Gastroesophageal sphincter (tissue), 4 donors: ENCODE measurements at regions not wholly inside any gene's neighbourhood (a gene's known extent, or its start where the extent isn't known, plus 50 kb on each side); places are given as distances from the start of the nearest gene placed in this dataset.

Experiments used
- ATAC-seq: fragments of 150-250 bp; one replicate; pipeline ENCODE4 v1.9.1; 2016; ENCODE audit warnings: mild to moderate bottlenecking, moderate library complexity
- H3K27ac ChIP-seq, 4 donors: fragments of 200-600 bp; sonication (generic) in 3 of 4; 1 replicate in 3 of 4; 2 replicates in 1 of 4; pipeline ENCODE4 v1.5.1; 2016 to 2019
- H3K27me3 ChIP-seq: fragments of 200-600 bp; sonication (generic); one replicate; pipeline ENCODE4 v1.5.1; 2019
- H3K36me3 ChIP-seq, 2 donors: fragments of 200-600 bp; sonication (generic); one replicate each; pipeline ENCODE4 v1.5.1; 2019; ENCODE audit warnings: control low read depth in 1 of 2
- H3K4me1 ChIP-seq, 3 donors: fragments of 200-600 bp; sonication (generic); 1 replicate in 2 of 3; 2 replicates in 1 of 3; pipeline ENCODE4 v1.5.1; 2016 to 2019; ENCODE audit warnings: control low read depth in 2 of 3
- H3K4me3 ChIP-seq, 2 donors: fragments of 200-600 bp; sonication (generic); one replicate each; pipeline ENCODE4 v1.5.1; 2019; ENCODE audit warnings: mild to moderate bottlenecking in 1 of 2, moderate library complexity in 1 of 2
- H3K9me3 ChIP-seq, 3 donors: fragments of 200-600 bp; sonication (generic); one replicate each; pipeline ENCODE4 v1.5.1; 2017 to 2019; ENCODE audit warnings: control low read depth in 2 of 3
- CTCF ChIP-seq, 4 experiments: fragments of 200-600 bp in 2 of 4; fragments of 450-650 bp in 2 of 4; sonication (generic) in 1 of 4; IDR thresholded peaks; one replicate each; pipeline ENCODE4 v1.5.1; 2017 to 2019; ENCODE audit warnings: antibody characterized with exemption in 4 of 4, mild to moderate bottlenecking in 2 of 4, moderate library complexity in 2 of 4
- EP300 ChIP-seq: sonication (generic); formaldehyde crosslinking; IDR thresholded peaks from one replicate; pipeline ENCODE4 v1.6.1; 2017; ENCODE audit warnings: antibody characterized with exemption, mild to moderate bottlenecking
- POLR2A ChIP-seq, 2 donors: fragments of 450-650 bp; IDR thresholded peaks; one replicate each; pipeline ENCODE4 v1.6.1; 2017; ENCODE audit warnings: antibody characterized with exemption in 2 of 2, mild to moderate bottlenecking in 2 of 2, moderate library complexity in 1 of 2
- POLR2AphosphoS5 ChIP-seq: sonication (generic); formaldehyde crosslinking; IDR thresholded peaks from one replicate; pipeline ENCODE4 v1.6.1; 2017; ENCODE audit warnings: antibody characterized with exemption
- WGBS, 2 donors: methylation state at CpG; one replicate each; pipeline ENCODE4 v1.1.5; 2018; ENCODE audit warnings: low coverage in 1 of 2; 5-methylcytosine and 5-hydroxymethylcytosine counted together

GRCh38 chr10:3976718-3977117 lies 191.7 kb upstream of the KLF6 start:
- no peaks in the 10 kb centered on the region for H3K36me3 ChIP-seq
- H3K4me1 ChIP-seq: no peaks in the 10 kb centered on the region
- H3K9me3 ChIP-seq: no peaks in the 10 kb centered on the region
- no peak for ATAC-seq
- TF ChIP-seq POLR2AphosphoS5: no peak
- TF ChIP-seq CTCF (IDR thresholded peaks at IDR 0.05): no peak
- TF ChIP-seq EP300: no peak
- no peak for TF ChIP-seq POLR2A (IDR thresholded peaks at IDR 0.05)
- 86 to 100% methylated on average over 1 of the region's 1 CpG for whole genome bisulfite sequencing, 2 donors
- no peaks in the 10 kb centered on the region for H3K27me3 ChIP-seq
- H3K4me3 ChIP-seq: no peak overlapping the region
- no peak overlapping the region for H3K27ac ChIP-seq

- Histone ChIP-seq H3K27ac (no peak overlapping the region), H3K4me1 (no peaks in the 10 kb centered on the region), H3K27me3 (no peaks in the 10 kb centered on the region), H3K4me3 (no peak overlapping the region), H3K9me3 (no peaks in the 10 kb centered on the region), H3K36me3 (no peaks in the 10 kb centered on the region)
- TF ChIP-seq CTCF (IDR thresholded peaks at IDR 0.05) (no peak), EP300 (no peak), POLR2A (IDR thresholded peaks at IDR 0.05) (no peak), POLR2AphosphoS5 (no peak)
- WGBS, 2 donors: 66 to 84% methylated on average over 3 of the region's 3 CpGs
- ATAC-seq: no peak
Observed at GRCh38 chr10:3976171-3976570, 191.2 kb upstream of the KLF6 start.

GRCh38 chr10:3975016-3975415 lies 190.0 kb upstream of the KLF6 start:
- Histone ChIP-seq H3K4me3 (no peak overlapping the region), H3K36me3 (no peaks in the 10 kb centered on the region), H3K4me1 (no peaks in the 10 kb centered on the region), H3K27me3 (no peaks in the 10 kb centered on the region), H3K9me3 (no peaks in the 10 kb centered on the region), H3K27ac (no peak overlapping the region)
- no peak for ATAC-seq
- 86 to 91% methylated on average over 6 to 8 of the region's 9 CpGs for WGBS, 2 donors
- TF ChIP-seq EP300 (no peak), POLR2A (IDR thresholded peaks at IDR 0.05) (no peak), CTCF (IDR thresholded peaks at IDR 0.05) (no peak), POLR2AphosphoS5 (no peak)

- no peak for ATAC-seq
- no peak overlapping the region for H3K4me3 ChIP-seq
Observed at GRCh38 chr10:3972460-3973301, 187.7 kb upstream of the KLF6 start.

More at GRCh38 chr10:3972460-3973301, 187.7 kb upstream of the KLF6 start:
- Histone ChIP-seq H3K9me3 (no peaks in the 10 kb centered on the region), H3K4me1 (no peaks in the 10 kb centered on the region), H3K27me3 (no peaks in the 10 kb centered on the region), H3K36me3 (no peaks in the 10 kb centered on the region), H3K27ac (no peak overlapping the region)
- WGBS, 2 donors: 72 to 89% methylated on average over 5 of the region's 5 CpGs
- TF ChIP-seq CTCF (IDR thresholded peaks at IDR 0.05): no peak
- TF ChIP-seq EP300: no peak
- no peak for TF ChIP-seq POLR2A (IDR thresholded peaks at IDR 0.05)
- no peak for TF ChIP-seq POLR2AphosphoS5
